HG03095 (cell line): ENCODE measurements at regions not wholly inside any gene's neighbourhood (a gene's known extent, or its start where the extent isn't known, plus 50 kb on each side); places are given as distances from the start of the nearest gene placed in this dataset.
"Not testable (repeated sequence)": the region's sequence is repeated elsewhere in the genome, so short reads cannot be mapped to it uniquely, and the experiment has no call there.

Source experiments
- ATAC-seq: cut with Tn5 transposase; IDR thresholded peaks from one replicate; pipeline ENCODE4 v1.9.1; 2021; ENCODE audit warnings: moderate library complexity; ENCODE audit not compliant: unreplicated experiment

DNA sequence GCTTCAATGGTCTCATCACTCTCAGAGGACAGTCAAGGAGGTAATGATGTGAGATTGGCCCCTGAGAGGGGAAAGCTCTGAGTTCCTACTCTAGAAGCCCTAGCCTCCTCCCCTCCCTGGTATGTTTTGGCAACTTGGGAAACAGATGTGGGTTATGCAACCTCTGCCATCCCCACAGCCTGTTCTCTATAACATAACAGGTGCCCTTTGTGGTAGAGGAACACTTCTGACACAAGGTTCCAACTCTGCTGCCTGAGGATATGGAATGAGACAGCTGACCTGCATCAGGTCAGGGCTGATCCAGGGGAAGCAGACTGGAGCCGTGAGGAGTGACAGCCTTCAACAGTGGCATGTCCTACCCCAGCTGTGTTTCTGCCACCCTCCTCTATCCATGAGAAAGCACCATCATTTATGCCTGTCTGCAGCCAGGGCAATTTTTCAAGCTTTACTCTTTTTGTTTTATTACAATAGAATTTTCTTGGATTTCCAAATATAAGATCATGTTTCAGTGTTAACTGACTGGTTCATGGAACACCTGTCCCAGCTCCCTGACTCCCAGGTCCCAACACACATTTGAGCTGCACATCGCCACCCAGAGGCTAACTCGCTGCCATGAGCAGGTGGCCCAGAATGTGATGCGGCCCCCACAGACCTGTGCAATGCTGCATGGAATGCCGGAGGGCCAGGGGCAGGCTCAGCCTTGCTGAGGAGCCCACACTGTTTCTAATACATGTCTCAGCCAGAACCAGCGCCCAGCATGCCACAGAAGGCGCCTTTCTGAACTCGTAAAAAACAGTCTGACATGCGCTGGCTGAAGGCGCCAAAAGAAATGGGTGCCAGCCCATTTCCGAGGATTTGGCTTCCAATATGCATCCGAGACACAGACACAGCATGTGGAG, 124.8 kb upstream of the CHST15 start:
- ATAC-seq, result no peak

DNA sequence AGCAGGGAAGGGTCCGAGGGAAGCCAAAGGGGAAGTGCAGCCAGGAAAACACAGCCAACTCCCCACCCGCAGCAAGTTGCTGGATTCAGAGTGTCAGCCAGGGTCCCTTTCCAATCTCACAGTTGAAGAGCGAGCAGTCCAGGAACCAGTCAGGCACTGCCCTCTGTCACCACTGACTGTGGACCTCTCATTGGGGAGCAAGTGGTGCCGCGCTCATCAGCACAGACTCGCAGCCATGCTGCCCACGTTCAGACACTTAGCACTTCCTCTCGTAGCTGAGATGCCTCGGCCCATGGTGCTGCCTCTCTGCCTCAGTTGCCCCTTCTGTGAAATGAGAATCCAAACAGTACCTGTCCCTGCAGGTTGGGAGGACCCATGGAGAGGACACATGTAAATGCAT, 123.6 kb upstream of the CHST15 start:
- no peak for ATAC-seq

DNA sequence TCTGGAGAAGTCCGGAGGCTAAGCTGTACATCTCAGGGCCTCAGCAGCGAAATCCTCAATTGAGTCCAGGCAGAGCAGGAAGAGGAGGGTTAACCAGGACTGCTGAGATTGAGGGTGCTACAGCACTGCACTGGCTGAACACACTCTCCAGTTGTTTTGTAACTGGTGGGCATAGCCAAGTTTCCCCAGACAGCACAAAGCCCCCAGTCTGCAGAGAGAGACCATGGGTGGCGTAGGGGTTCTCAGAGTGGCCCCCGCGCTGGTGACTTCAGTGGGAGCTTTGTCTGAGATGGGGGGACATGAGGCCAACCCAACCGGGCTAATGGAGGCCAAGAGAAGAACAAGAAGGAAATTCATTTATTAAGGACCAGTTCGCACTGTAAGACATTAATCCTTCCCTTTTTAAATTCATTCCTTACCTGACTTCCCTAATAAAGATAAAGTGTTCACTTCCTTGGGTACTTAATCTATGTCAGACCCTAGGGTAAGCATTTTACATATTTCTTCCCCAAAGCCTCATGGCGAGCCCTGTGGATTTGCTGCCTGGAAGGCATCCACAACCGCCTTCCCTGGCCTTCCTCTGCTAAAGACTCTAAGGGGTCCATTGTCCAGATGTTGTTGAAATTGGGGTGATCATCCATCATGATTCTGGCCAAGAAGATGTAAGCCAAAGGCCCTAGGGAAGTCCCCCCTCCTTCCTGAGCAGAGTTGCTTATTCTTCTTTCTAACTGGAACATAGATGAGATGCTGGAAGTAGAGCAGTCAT, 121.4 kb upstream of the CHST15 start:
- no peak for ATAC-seq

DNA sequence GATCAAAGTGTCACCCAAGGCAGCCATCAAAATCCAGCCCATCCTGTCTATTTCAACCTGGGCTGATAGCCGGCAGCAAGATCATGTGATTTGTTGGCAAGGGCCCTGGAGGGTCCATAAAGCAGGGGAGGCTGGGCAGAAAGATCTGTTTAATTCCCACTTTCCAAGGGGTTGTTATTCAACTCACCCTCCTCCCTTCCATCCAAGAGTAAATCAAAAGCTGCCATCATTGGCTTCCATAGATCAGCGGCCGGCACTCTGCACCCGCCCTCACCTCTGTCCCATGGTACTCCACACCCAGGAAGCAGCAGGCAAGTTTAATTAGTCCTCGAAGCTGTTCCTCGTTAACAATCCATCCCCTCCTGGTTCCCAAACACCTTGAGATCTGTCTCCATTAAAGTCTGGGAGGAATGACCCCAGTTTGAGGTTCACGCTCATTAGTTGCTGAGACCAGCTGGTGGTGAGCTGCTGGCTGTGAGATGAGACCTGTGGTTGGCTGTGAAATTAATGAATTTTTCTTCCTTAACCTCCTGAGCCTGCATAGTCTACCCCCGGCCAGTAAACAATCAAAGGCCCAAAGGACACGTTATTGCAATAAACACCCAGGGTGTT, 120.6 kb upstream of the CHST15 start:
- ATAC-seq, result no peak

DNA sequence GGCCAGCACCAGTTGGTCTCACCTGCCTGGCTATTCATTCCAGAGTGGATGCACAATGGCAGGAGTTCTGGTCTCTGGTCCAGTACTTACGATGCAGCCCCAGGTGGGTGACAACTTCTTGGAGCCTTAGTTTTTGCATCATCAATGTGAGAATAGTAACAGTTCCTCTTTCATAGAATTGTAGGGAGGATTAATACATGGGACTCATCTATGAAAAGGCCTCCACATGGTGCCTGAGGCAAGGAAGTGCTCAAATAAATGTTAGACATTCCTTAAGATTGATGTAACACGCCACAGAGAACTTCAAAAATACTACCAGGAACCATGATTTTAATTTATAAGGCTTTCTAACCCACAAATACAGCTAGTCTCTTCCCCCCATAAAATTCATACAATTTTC, 120.1 kb upstream of the CHST15 start:
- no peak for ATAC-seq

DNA sequence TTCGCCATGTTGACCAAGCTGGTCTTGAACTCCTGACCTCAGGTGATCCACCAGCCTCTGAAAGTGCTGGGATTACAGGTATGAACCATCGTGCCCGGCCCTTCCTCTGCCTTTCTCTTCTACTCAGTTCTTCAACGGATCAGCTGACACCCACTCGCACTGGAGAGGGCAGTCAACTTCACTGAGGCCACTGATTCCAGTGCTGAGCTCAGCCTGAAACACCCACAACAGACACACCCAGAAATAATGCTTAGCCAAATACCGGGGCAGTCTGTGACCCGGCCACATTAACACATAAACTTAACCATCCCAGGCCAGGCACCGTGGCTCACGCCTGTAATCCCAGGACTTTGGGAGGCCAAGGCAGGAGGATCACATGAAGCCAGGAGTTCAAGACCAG, 119.3 kb upstream of the CHST15 start:
- ATAC-seq, result no peak

DNA sequence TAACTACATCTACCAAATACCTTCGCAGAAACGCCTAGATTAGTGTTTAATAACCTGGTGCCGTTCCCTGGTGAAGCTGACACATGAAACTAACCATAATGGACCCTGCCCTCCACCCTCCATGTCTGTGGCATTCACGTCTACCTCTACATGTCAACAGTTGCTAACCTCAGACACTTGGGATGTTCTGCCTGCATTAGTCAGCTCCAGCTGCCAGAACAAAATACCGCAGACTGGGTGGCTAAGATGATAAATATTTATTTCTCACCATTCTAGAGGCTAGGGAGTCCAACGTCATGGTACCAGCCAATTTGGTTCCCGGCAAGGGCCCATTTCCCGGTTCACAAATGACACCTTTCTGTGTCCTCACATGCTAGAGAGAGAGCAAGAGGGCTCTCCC, 118.5 kb upstream of the CHST15 start:
- ATAC-seq, result no peak

DNA sequence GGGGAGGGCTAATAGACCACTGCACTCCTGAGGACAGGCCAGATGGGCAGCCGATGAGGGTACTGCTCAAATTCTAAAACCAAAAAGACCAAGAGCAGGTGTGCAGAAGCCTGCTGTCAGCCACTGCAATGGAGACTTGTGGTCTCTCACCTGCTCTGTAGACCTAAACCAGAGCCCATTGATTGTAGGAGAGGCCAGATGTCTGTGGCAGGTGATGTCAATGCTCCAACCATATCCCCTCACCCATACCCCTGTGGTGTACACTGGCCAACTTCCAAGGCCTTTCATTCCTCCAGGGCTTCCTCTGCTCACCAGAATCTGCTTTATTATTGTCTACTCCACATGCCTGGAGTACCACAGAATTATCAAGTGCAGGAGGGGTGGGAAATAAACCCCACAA, 116.9 kb upstream of the CHST15 start:
- ATAC-seq, result no peak

DNA sequence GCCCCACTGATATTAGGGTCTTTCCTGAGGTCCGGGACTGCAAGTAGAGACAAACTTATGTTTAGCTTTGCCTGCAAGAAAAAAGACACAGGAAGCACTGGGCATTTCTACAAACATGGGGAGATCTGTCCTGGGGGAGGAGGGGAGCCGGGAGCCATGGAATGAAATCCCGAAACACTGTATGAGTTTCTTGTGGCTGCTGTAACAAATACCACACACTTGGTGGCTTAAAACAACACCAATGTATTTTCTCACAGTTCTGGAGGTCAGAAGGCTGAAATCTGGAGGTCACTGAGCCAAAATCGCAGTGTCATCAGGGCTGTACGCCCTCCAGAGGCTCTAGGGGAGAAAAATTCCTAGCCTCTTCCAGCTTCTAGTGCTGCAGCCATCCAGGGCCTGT, 114.0 kb upstream of the CHST15 start:
- ATAC-seq, result no peak

DNA sequence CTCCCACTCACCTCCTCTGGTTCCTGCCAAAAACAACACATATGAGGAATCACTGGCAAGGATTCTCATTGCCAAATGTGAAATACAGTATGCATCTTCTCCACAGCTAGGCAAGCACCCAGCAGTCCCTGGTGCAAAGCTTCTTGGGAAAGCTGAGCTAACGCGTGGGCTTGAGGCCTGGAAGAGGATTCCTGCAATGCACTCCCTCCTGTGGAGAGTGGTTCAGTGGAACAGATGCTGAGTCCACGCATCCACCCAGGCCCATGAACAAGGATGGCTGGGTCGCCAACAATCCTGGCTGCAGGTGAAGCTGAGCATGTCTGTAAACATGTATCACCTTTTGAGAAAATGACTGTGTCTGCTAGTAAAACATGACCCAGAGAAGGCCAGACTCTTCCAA, 113.2 kb upstream of the CHST15 start:
- no peak for ATAC-seq

DNA sequence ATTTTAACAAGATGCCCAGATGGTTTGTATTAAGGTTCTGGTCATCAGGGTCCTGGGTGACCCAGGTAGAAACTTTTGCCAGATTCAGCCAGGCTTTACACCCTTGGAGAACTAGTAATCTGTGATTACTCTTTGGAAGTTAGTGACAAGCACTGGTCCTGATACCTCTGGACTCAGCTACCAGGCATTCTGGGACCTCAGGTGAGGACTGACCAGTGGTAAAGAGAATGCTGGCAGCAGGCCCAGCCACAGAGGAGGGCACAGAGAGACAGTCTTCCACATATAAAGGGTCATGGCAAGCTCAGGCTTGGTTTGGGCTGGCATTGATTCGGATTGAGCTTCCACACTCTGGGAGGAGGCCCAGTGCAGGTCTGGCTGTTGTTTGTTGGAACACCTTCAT, 112.0 kb upstream of the CHST15 start:
- no peak for ATAC-seq

DNA sequence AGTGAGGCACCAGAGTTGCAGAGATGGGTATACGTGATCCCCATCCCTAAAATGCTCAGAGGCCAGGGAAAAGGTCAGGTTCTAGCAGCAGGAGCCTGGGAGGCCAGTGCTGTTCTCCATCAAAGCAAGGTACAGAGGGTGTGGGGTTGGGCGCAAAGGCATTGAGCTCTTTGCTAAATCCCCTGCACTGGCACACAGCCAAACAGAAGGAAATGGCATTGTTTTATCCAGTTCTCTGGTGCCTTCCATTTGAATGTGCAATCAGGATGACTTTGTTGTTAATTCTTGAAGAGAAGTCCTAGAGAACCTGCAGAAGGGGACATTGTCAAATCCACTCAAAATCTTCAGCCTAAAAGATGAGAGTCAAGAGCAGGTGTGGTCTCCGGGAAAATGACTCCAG, 111.3 kb upstream of the CHST15 start:
- ATAC-seq, result no peak

DNA sequence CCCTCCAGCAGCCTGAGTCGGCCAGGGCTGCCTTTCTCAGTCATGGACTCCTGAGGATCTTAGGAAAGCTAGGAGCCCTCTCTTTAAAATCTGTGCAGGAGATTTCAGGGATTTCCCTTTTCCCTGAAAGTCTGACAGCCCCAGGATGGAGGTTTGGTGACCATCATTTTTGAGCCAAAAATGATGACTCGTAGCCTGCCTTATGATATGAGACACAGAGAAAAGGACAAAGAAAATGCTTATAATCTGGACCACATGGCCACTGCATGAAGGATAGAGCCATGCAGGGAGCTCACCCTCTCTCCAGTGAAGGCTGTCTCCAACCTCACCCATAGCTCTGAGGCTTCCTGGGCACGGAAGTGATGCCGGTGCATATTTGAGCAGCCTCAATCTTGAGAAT, 106.6 kb upstream of the CHST15 start:
- no peak for ATAC-seq

DNA sequence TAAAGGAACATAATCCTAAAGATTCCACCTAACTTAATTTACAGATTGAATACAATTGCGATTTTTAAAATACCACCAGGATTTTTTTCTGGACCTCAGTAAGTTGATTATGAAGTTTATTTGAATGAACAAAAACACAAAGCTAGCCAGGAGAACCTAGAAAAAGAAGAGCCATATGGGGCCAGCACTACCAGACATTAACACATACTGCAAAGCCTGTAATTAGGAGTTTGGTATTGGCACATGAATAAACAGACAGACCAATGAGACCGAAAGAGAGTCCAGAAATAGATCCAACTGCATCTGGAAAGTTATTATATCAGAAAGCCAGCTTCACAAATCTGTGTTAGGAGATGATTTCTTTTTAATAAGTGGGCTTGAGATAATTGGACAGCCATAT, 105.5 kb upstream of the CHST15 start:
- ATAC-seq, result no peak

DNA sequence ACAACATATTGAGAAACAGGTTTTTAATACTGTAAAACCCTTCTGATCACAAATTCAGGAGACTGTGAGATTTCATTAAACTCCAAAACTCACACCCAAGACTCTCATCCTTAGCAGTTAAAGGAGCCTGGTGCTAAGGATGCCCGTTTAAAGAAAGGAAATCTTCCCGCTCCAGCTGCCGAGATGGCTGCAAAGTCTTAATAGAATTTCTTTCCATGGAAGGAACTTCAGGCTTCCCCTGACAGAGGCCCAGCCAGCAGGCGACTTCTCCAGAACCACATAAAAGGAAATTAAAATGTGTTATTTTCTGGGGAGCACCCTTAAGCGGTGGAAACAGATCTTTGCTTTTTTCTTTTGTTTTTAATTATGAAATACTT, 104.7 kb upstream of the CHST15 start:
- ATAC-seq, result no peak

DNA sequence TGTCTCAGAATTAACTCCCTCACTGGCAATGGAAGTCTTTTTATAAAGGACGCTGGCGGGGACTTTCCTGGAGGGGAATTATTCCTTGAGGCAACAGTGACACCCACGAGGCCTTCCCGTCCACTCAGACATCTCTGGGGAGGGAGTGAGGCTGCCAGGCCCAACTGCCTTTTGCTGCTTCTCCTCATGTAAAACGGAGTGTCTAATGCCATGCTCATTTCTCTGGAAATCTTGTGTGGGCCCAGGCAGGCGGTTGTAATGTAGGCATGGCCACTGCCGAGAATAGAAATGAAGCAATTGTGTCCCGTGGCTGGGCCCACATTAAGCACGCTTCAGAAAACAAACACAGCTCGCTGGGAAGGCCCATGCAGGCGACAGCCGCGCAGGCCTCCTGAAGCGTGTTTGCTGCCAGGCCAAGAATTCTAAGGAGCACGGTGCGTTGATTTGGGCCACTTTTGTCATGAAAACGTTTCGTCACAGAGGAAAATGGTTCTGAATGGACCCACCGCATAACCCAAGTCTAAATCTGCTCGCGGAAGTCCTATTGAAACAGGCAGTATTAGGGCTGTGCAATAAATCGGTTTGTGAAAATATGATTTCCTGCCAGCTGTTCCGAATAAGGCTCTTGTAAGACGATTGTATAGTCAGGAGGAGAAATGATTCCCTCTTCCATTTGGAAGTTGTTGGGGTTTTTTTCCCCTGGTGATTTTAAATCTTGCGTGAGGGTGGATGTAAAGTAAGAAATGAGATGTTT, 104.2 kb upstream of the CHST15 start:
- no peak for ATAC-seq

DNA sequence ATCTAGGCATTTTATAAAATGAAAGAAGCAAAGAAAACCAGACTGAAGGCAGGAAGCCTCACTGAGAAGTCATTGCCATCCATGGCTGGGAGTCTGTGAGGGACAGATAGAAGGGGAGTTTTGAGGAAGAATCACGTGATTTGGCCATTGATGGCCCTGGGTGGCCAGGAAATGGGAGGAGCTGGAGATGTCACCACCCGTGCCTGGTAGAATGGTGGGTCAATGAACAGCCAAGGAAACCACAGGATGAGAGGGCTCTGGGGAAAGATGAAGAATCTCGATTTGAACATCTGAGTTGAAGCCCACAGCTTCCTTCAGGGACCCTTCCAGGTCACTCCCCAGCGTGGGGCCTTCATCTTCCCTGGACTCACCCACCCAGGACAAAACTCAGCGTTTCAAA, 103.3 kb upstream of the CHST15 start:
- ATAC-seq, result no peak

DNA sequence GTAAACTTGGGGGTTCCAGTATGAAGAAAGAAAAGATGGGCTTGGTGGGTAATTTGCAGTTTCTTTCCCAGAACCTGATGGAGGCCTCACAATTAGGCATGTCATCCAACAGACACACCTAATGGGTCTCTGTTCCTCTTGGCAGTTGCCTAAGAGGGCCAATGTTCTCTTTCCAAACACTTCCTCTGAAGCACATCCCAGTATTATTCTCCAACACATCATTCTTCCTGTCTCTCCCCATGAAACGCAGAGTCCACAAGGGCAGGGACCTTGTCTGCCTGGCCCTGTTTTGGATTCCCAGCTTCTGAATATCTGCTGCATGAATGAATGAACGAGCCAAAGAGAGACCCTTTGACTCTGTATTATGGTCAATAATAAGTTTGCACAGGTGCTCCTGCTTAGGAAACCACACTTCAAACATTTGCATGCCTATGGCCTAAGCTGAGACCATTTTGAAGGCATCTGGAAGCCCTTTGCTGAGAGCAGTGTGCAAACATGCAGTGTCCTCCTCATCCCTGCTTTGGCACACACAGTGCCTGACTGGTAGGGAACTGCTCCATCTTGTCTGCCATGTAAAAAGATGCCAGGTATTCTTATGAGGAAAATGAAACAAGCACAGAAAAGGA, 100.9 kb upstream of the CHST15 start:
- ATAC-seq, result no peak

DNA sequence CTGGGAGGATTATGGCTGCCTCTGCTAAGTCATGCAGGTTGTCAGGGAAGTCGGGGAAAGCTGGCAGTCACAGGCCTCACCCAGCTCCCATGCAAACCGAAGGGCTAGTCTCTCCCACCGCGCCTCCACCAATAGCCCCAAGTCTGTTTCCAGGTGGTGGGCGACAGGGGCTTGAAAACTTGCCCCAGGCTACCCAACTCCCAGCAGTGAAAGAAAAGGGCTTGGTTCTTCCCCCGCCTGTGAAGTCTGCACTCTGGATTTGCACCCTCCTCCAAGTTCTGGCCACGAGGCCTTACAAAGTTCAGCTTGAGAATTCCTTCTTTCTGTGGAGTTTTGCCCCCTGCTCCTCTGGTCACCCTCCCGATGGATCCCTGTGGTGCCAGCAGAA, 99.9 kb upstream of the CHST15 start:
- ATAC-seq, result no peak

DNA sequence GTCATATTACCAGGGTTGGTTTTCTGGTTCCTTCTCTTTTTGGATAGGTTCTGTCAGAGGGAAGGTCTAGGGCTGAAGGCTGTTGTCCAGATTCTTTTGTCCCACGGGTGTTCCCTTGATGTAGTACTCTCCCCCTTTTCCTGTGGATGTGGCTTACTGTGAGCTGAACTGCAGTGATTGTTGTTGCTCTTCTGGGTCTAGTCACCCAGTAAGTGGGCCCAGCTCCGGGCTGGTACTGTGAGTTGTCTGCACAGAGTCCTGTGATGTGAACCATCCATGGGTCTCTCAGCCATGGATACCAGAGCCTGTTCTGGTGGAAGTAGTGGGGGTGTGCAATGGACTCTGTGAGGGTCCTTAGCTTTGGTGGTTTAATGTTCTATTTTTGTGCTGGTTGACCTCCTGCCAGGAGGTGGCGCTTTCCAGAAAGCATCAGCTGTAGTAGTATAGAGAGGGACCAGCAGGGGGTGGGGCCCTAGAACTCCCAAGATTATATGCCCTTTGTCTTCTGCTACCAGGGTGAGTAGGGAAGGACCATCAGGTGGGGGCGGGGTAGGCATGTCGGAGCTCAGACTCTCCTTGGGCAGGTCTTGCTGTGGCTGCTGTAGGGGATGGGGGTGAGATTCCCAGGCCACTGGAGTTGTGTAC, 99.4 kb upstream of the CHST15 start:
- ATAC-seq, result not testable (repeated sequence)
